ENCODE measurements at regions not wholly inside any gene's neighbourhood (a gene's known extent, or its start where the extent isn't known, plus 50 kb on each side); places are given as distances from the start of the nearest gene placed in this dataset.

- no peak for TF ChIP-seq CTCF (IDR thresholded peaks at IDR 0.05; ENCODE audit: extremely low read depth in 1 of 2, insufficient read depth in 1 of 2, low read depth in 1 of 2, low read length in 2 of 2)
- no peak for TF ChIP-seq GATA2 (IDR thresholded peaks at IDR 0.05; ENCODE audit: insufficient read depth, insufficient read length, low read depth, low read length)
- no peak for TF ChIP-seq POLR2AphosphoS5 (IDR thresholded peaks at IDR 0.05; ENCODE audit: insufficient read depth, low read depth, low read length)
Measured at GRCh38 chr2:12623051-12623450, 93.7 kb upstream of the TRIB2 start.

Data from endothelial cell of umbilical vein (primary cell).